Ishikawa (cell line): ENCODE measurements at regions not wholly inside any gene's neighbourhood (a gene's known extent, or its start where the extent isn't known, plus 50 kb on each side); places are given as distances from the start of the nearest gene placed in this dataset.

ENCODE experiments used
- EP300 ChIP-seq: IDR thresholded peaks from 2 replicates; pipeline ENCODE4 v1.6.1; 2012; ENCODE audit warnings: borderline replicate concordance
- USF1 ChIP-seq: IDR thresholded peaks from 2 replicates; pipeline ENCODE4 v1.6.1; 2012

- no peak for TF ChIP-seq EP300
- no peak for TF ChIP-seq USF1
Observed at GRCh38 chr2:41970988-41971660, 76.7 kb upstream of the PKDCC start.
